CD8-positive, alpha-beta memory T cell (primary cell): ENCODE measurements at regions not wholly inside any gene's neighbourhood (a gene's known extent, or its start where the extent isn't known, plus 50 kb on each side); places are given as distances from the start of the nearest gene placed in this dataset.
"Not testable (repeated sequence)": the region's sequence is repeated elsewhere in the genome, so short reads cannot be mapped to it uniquely, and the experiment has no call there.

ENCODE experiments used
- CTCF ChIA-PET: fragments of 350-600 bp; sonication (Branson Sonifier 250); formaldehyde crosslinking; loops from one replicate; lab custom pipeline; 2021; ENCODE audit warnings: antibody characterized with exemption; lab: Charles Lee
- POLR2A ChIA-PET: fragments of 350-600 bp; sonication (Branson Sonifier 250); formaldehyde crosslinking; loops from one replicate; lab custom pipeline; 2021; ENCODE audit warnings: antibody characterized with exemption; lab: Charles Lee
- DNase-seq, 5 donors: peaks; one replicate each; pipeline versions ENCODE4 v3.0.0 to v3.0.0-alpha.2; 2020 to 2022; ENCODE audit warnings: mixed read lengths in 1 of 5
- H3K27ac ChIP-seq: one replicate; pipeline ENCODE4 v1.7.0; 2013; ENCODE audit warnings: low read depth, mild to moderate bottlenecking, low read length, moderate library complexity
- H3K27me3 ChIP-seq: 2 replicates; pipeline ENCODE4 v1.7.0; 2013; ENCODE audit warnings: low read length, mild to moderate bottlenecking; ENCODE audit not compliant: insufficient read depth, poor library complexity, severe bottlenecking
- H3K36me3 ChIP-seq: 2 replicates; pipeline ENCODE4 v1.7.0; 2013; ENCODE audit warnings: mild to moderate bottlenecking, low read length, moderate library complexity; ENCODE audit not compliant: insufficient read depth
- H3K4me1 ChIP-seq: 2 replicates; pipeline ENCODE4 v1.7.0; 2013; ENCODE audit warnings: mild to moderate bottlenecking, low read length, moderate library complexity; ENCODE audit not compliant: insufficient read depth
- H3K4me3 ChIP-seq: 2 replicates; pipeline ENCODE4 v1.7.0; 2013; ENCODE audit warnings: mild to moderate bottlenecking, low read length
- H3K9me3 ChIP-seq: 2 replicates; pipeline ENCODE4 v1.7.0; 2013; ENCODE audit warnings: mild to moderate bottlenecking, low read length
- H3K27ac Mint-ChIP-seq, 8 donors: one replicate each; pipeline ENCODE4 v1.8.0; 2020 to 2021; ENCODE audit warnings: mixed read lengths in 8 of 8, mild to moderate bottlenecking in 6 of 8, inconsistent platforms in 3 of 8, moderate library complexity in 3 of 8
- H3K27me3 Mint-ChIP-seq, 2 donors: one replicate each; pipeline ENCODE4 v1.8.0; 2020 to 2021; ENCODE audit warnings: mixed read lengths in 2 of 2, mild to moderate bottlenecking in 1 of 2, moderate library complexity in 1 of 2
- H3K36me3 Mint-ChIP-seq, 3 donors: one replicate each; pipeline ENCODE4 v1.8.0; 2020 to 2021; ENCODE audit warnings: mixed read lengths in 3 of 3, inconsistent platforms in 1 of 3, mild to moderate bottlenecking in 1 of 3
- H3K4me1 Mint-ChIP-seq, 3 donors: one replicate each; pipeline ENCODE4 v1.8.0; 2020 to 2021; ENCODE audit warnings: mixed read lengths in 3 of 3, inconsistent platforms in 1 of 3, mild to moderate bottlenecking in 1 of 3
- H3K4me3 Mint-ChIP-seq, 7 donors: one replicate each; pipeline ENCODE4 v1.8.0; 2020 to 2021; ENCODE audit warnings: mixed read lengths in 7 of 7, mild to moderate bottlenecking in 6 of 7, moderate library complexity in 4 of 7, inconsistent platforms in 2 of 7
- H3K9me3 Mint-ChIP-seq, 5 donors: one replicate each; pipeline ENCODE4 v1.8.0; 2020 to 2022; ENCODE audit warnings: mixed read lengths in 5 of 5, mild to moderate bottlenecking in 3 of 5, moderate library complexity in 2 of 5, inconsistent platforms in 1 of 5

GRCh38 chr6:4421837-4422236 is 286.5 kb upstream of the ECI2 start:
- no peak for DNase-seq
- Histone ChIP-seq H3K4me1 (no peaks in the 10 kb centered on the region), H3K4me3 (no peak overlapping the region), H3K9me3 (no peaks in the 10 kb centered on the region), H3K27me3 (no peaks in the 10 kb centered on the region), H3K27ac (no peak overlapping the region), H3K36me3 (no peaks in the 10 kb centered on the region)
- POLR2A ChIA-PET = no interaction called here
- H3K36me3 Mint-ChIP-seq = no peaks in the 10 kb centered on the region
- H3K9me3 Mint-ChIP-seq = peaks cover 0 to 4% (median 2%) of the 10 kb centered on the region in 5 donors
- no peaks in the 10 kb centered on the region for H3K4me1 Mint-ChIP-seq
- CTCF ChIA-PET = no interaction called here
- H3K4me3 Mint-ChIP-seq = no peak overlapping the region
- peaks cover 0 to 4% of the 10 kb centered on the region in 2 donors for H3K27me3 Mint-ChIP-seq
- H3K27ac Mint-ChIP-seq = no peak overlapping the region

- H3K27me3 ChIP-seq = no peaks in the 10 kb centered on the region
- no peaks in the 10 kb centered on the region for H3K36me3 ChIP-seq
- no peak overlapping the region for H3K4me3 Mint-ChIP-seq
- DNase-seq = no peak
- ChIA-PET POLR2A (no interaction called here), CTCF (no interaction called here)
- H3K36me3 Mint-ChIP-seq = no peaks in the 10 kb centered on the region
- H3K4me3 ChIP-seq = no peak overlapping the region
- no peaks in the 10 kb centered on the region for H3K4me1 Mint-ChIP-seq
- no peak overlapping the region for H3K27ac ChIP-seq
- peaks cover 0 to 4% (median 0%) of the 10 kb centered on the region in 5 donors for H3K9me3 Mint-ChIP-seq
- peaks cover 1 to 15% of the 10 kb centered on the region in 2 donors for H3K27me3 Mint-ChIP-seq
- no peaks in the 10 kb centered on the region for H3K4me1 ChIP-seq
- H3K27ac Mint-ChIP-seq = no peak overlapping the region
- H3K9me3 ChIP-seq = no peaks in the 10 kb centered on the region
These were observed 284.9 kb upstream of the ECI2 start for GRCh38 chr6:4420160-4420865.

GRCh38 chr6:4415549-4415948 is 280.2 kb upstream of the ECI2 start:
- Mint-ChIP-seq H3K9me3 (peaks cover 0 to 2% (median 0%) of the 10 kb centered on the region in 5 donors), H3K27me3 (peaks cover 5 to 22% of the 10 kb centered on the region in 2 donors), H3K27ac (no peak overlapping the region), H3K4me3 (no peak overlapping the region), H3K36me3 (peaks cover 0 to under 1% (median 0%) of the 10 kb centered on the region in 3 donors), H3K4me1 (no peaks in the 10 kb centered on the region)
- no peaks in the 10 kb centered on the region for H3K36me3 ChIP-seq
- H3K9me3 ChIP-seq = no peaks in the 10 kb centered on the region
- ChIA-PET POLR2A (no interaction called here), CTCF (no interaction called here)
- no peaks in the 10 kb centered on the region for H3K4me1 ChIP-seq
- H3K27me3 ChIP-seq = no peaks in the 10 kb centered on the region
- H3K4me3 ChIP-seq = no peak overlapping the region
- H3K27ac ChIP-seq = no peak overlapping the region
- no peak for DNase-seq

GRCh38 chr6:4414078-4414477 is 278.7 kb upstream of the ECI2 start:
- DNase-seq, H3K36me3 ChIP-seq, H3K4me3 Mint-ChIP-seq, H3K4me1 ChIP-seq, H3K9me3 ChIP-seq, H3K27me3 ChIP-seq, H3K9me3 Mint-ChIP-seq, H3K36me3 Mint-ChIP-seq, H3K4me1 Mint-ChIP-seq, H3K27ac Mint-ChIP-seq, POLR2A ChIA-PET, CTCF ChIA-PET, H3K27ac ChIP-seq, H3K4me3 ChIP-seq: not testable (repeated sequence)
- peaks cover 5 to 22% of the 10 kb centered on the region in 2 donors for H3K27me3 Mint-ChIP-seq

GRCh38 chr6:4413073-4413472 is 277.7 kb upstream of the ECI2 start:
- H3K27ac ChIP-seq = no peak overlapping the region
- CTCF ChIA-PET = no interaction called here
- Mint-ChIP-seq H3K9me3 (peaks cover 0 to 4% (median 2%) of the 10 kb centered on the region in 5 donors), H3K27ac (no peak overlapping the region), H3K27me3 (peaks cover 5 to 22% of the 10 kb centered on the region in 2 donors), H3K4me3 (no peak overlapping the region), H3K4me1 (no peaks in the 10 kb centered on the region), H3K36me3 (peaks cover 0 to 4% (median 0%) of the 10 kb centered on the region in 3 donors)
- POLR2A ChIA-PET = no interaction called here
- no peaks in the 10 kb centered on the region for H3K27me3 ChIP-seq
- no peaks in the 10 kb centered on the region for H3K36me3 ChIP-seq
- no peaks in the 10 kb centered on the region for H3K9me3 ChIP-seq
- no peak for DNase-seq
- no peak overlapping the region for H3K4me3 ChIP-seq
- H3K4me1 ChIP-seq = no peaks in the 10 kb centered on the region

GRCh38 chr6:4412488-4412887 is 277.1 kb upstream of the ECI2 start:
- Mint-ChIP-seq H3K27ac (no peak overlapping the region), H3K9me3 (peaks cover 0 to 5% (median 3%) of the 10 kb centered on the region in 5 donors), H3K4me1 (no peaks in the 10 kb centered on the region), H3K36me3 (peaks cover 0 to 4% (median 0%) of the 10 kb centered on the region in 3 donors), H3K4me3 (no peak overlapping the region), H3K27me3 (peaks cover 8 to 22% of the 10 kb centered on the region in 2 donors)
- DNase-seq = no peak
- Histone ChIP-seq H3K27me3 (no peaks in the 10 kb centered on the region), H3K27ac (no peak overlapping the region), H3K4me1 (no peaks in the 10 kb centered on the region), H3K9me3 (no peaks in the 10 kb centered on the region), H3K4me3 (no peak overlapping the region), H3K36me3 (no peaks in the 10 kb centered on the region)
- POLR2A ChIA-PET = no interaction called here
- CTCF ChIA-PET = no interaction called here

- ChIA-PET POLR2A (no interaction called here), CTCF (no interaction called here)
- no peak overlapping the region for H3K4me3 Mint-ChIP-seq
- no peak for DNase-seq
- no peak overlapping the region for H3K27ac ChIP-seq
- H3K9me3 ChIP-seq = no peaks in the 10 kb centered on the region
- H3K4me1 Mint-ChIP-seq = no peaks in the 10 kb centered on the region
- peaks cover 0 to 5% (median 3%) of the 10 kb centered on the region in 5 donors for H3K9me3 Mint-ChIP-seq
- H3K4me3 ChIP-seq = no peak overlapping the region
- H3K36me3 Mint-ChIP-seq = peaks cover 0 to 4% (median 0%) of the 10 kb centered on the region in 3 donors
- no peaks in the 10 kb centered on the region for H3K27me3 ChIP-seq
- H3K4me1 ChIP-seq = no peaks in the 10 kb centered on the region
- H3K36me3 ChIP-seq = no peaks in the 10 kb centered on the region
- no peak overlapping the region for H3K27ac Mint-ChIP-seq
- peaks cover 9 to 20% of the 10 kb centered on the region in 2 donors for H3K27me3 Mint-ChIP-seq
These were observed 276.7 kb upstream of the ECI2 start for GRCh38 chr6:4412077-4412476.

GRCh38 chr6:4407710-4408109 is 272.3 kb upstream of the ECI2 start:
- H3K9me3 ChIP-seq, CTCF ChIA-PET, H3K4me1 Mint-ChIP-seq, H3K27me3 ChIP-seq, H3K4me3 ChIP-seq, H3K36me3 ChIP-seq, POLR2A ChIA-PET, H3K27ac ChIP-seq, H3K36me3 Mint-ChIP-seq, H3K4me1 ChIP-seq, H3K27ac Mint-ChIP-seq, H3K9me3 Mint-ChIP-seq, H3K4me3 Mint-ChIP-seq, DNase-seq: not testable (repeated sequence)
- H3K27me3 Mint-ChIP-seq = peaks cover 11 to 19% of the 10 kb centered on the region in 2 donors
